Keratinocyte (primary cell): ENCODE measurements at regions not wholly inside any gene's neighbourhood (a gene's known extent, or its start where the extent isn't known, plus 50 kb on each side); places are given as distances from the start of the nearest gene placed in this dataset.

Experiments used
- DNase-seq: peaks from one replicate; pipeline ENCODE4 v3.0.0-alpha.2; 2011; ENCODE audit warnings: low read depth, missing footprints, low spot score
- FAIRE-seq: peaks from 2 replicates; lab custom pipeline; 2011; peaks lifted over from hg19 to GRCh38; lab: Jason Lieb, UNC
- H2AFZ ChIP-seq: 2 replicates; pipeline ENCODE4 v1.6.0; 2012; ENCODE audit warnings: low read length, control low read depth, inconsistent platforms; ENCODE audit not compliant: control insufficient read depth
- H3K27ac ChIP-seq: 2 replicates; pipeline ENCODE4 v1.5.1; 2011; ENCODE audit warnings: low read length; ENCODE audit not compliant: control insufficient read depth, insufficient read depth
- H3K27me3 ChIP-seq: 3 replicates; pipeline ENCODE4 v1.6.0; 2011; ENCODE audit warnings: low read length; ENCODE audit not compliant: control insufficient read depth, insufficient read depth; ENCODE audit errors: extremely low read depth
- H3K36me3 ChIP-seq, 2 experiments: 2 replicates in 1 of 2; 3 replicates in 1 of 2; pipeline ENCODE4 v1.5.1; 2011; ENCODE audit warnings: low read length in 2 of 2, mild to moderate bottlenecking in 1 of 2; ENCODE audit not compliant: control insufficient read depth in 2 of 2, insufficient read depth in 2 of 2; ENCODE audit errors: extremely low read depth in 1 of 2
- H3K4me1 ChIP-seq: 3 replicates; pipeline ENCODE4 v1.5.1; 2011; ENCODE audit warnings: low read length; ENCODE audit not compliant: control insufficient read depth, insufficient read depth; ENCODE audit errors: extremely low read depth
- H3K4me2 ChIP-seq: 3 replicates; pipeline ENCODE4 v1.6.0; 2011; ENCODE audit warnings: low read depth, low read length; ENCODE audit not compliant: control insufficient read depth, insufficient read depth; ENCODE audit errors: extremely low read depth
- H3K4me3 ChIP-seq, 3 experiments: fragments of 200-600 bp in 1 of 3; sonication (generic) in 1 of 3; 2 replicates in 2 of 3; 3 replicates in 1 of 3; pipeline ENCODE4 v1.5.1; 2011 to 2016; ENCODE audit warnings: low read length in 3 of 3, mild to moderate bottlenecking in 3 of 3, control low read depth in 2 of 3, inconsistent platforms in 1 of 3, low read depth in 1 of 3, mixed read lengths in 1 of 3, mixed run types in 1 of 3, moderate library complexity in 1 of 3; ENCODE audit not compliant: control insufficient read depth in 2 of 3, insufficient read depth in 2 of 3; ENCODE audit errors: extremely low read depth in 1 of 3
- H3K79me2 ChIP-seq: 2 replicates; pipeline ENCODE4 v1.6.0; 2012; ENCODE audit warnings: low read length; ENCODE audit not compliant: control insufficient read depth, insufficient read depth
- H3K9ac ChIP-seq: 3 replicates; pipeline ENCODE4 v1.6.0; 2011; ENCODE audit warnings: low read length; ENCODE audit not compliant: control insufficient read depth, insufficient read depth; ENCODE audit errors: extremely low read depth
- H3K9me1 ChIP-seq: 3 replicates; pipeline ENCODE4 v1.6.0; 2011; ENCODE audit warnings: low read length; ENCODE audit not compliant: control insufficient read depth, insufficient read depth; ENCODE audit errors: extremely low read depth
- H3K9me3 ChIP-seq: 2 replicates; pipeline ENCODE4 v1.5.1; 2012; ENCODE audit warnings: low read depth, low read length; ENCODE audit not compliant: control insufficient read depth
- H4K20me1 ChIP-seq: 3 replicates; pipeline ENCODE4 v1.6.0; 2011; ENCODE audit warnings: low read length; ENCODE audit not compliant: control insufficient read depth, insufficient read depth; ENCODE audit errors: extremely low read depth
- CTCF ChIP-seq, 3 experiments: IDR thresholded peaks in 1 of 3; conservative IDR thresholded peaks in 1 of 3; optimal IDR thresholded peaks in 1 of 3; 2 replicates in 2 of 3; 3 replicates in 1 of 3; pipeline versions ENCODE3 to v1.5.1; 2011; ENCODE audit warnings: low read length in 3 of 3, mild to moderate bottlenecking in 3 of 3, moderate library complexity in 2 of 3, control low read depth in 1 of 3, inconsistent platforms in 1 of 3; ENCODE audit not compliant: insufficient read depth in 2 of 3; ENCODE audit errors: extremely low read depth in 1 of 3
- EZH2 ChIP-seq: IDR thresholded peaks from one replicate; pipeline ENCODE4 v1.6.1; 2012; ENCODE audit warnings: inconsistent platforms, mild to moderate bottlenecking, low read length, moderate library complexity
- dilution Hi-C: fragments of 300-500 bp; cut with MboI; formaldehyde crosslinking; loops from one replicate; pipeline ENCODE4 v1.7.0; 2020; ENCODE audit warnings: low sequenced_read_pairs; ENCODE audit not compliant: extremely low pct_ligation_motif_present

GRCh38 chr12:22115711-22116110 is 69.7 kb downstream of the CMAS start:
- Histone ChIP-seq H3K4me1 (no peaks in the 10 kb centered on the region), H3K27me3 (no peaks in the 10 kb centered on the region), H3K4me3 (no peak overlapping the region), H3K79me2 (no peaks in the 10 kb centered on the region), H3K4me2 (no peak overlapping the region), H3K9ac (no peak overlapping the region), H3K36me3 (no peaks in the 10 kb centered on the region), H2AFZ (no peak overlapping the region), H3K27ac (no peak overlapping the region), H3K9me1 (no peaks in the 10 kb centered on the region), H3K9me3 (no peaks in the 10 kb centered on the region), H4K20me1 (no peaks in the 10 kb centered on the region)
- DNase-seq (no peak), FAIRE-seq (no peak)
- dilution Hi-C loops: no loop called here
- TF ChIP-seq EZH2 (no peak), CTCF (optimal IDR thresholded peaks at IDR 0.05 in 1 of 3, IDR thresholded peaks at IDR 0.05 in 1 of 3, conservative IDR thresholded peaks at IDR 0.05 in 1 of 3; ENCODE audit: extremely low read depth in 1 of 3, insufficient read depth in 2 of 3, low read length in 3 of 3) (no peak)

- dilution Hi-C loops: no loop called here
- H3K27me3 ChIP-seq: no peaks in the 10 kb centered on the region
- TF ChIP-seq CTCF (optimal IDR thresholded peaks at IDR 0.05 in 1 of 3, IDR thresholded peaks at IDR 0.05 in 1 of 3, conservative IDR thresholded peaks at IDR 0.05 in 1 of 3; ENCODE audit: extremely low read depth in 1 of 3, insufficient read depth in 2 of 3, low read length in 3 of 3) (no peak), EZH2 (no peak)
- DNase-seq (no peak), FAIRE-seq (no peak)
- H3K9ac ChIP-seq: no peak overlapping the region
- H3K4me3 ChIP-seq: no peak overlapping the region
- H3K4me2 ChIP-seq: no peak overlapping the region
- H3K79me2 ChIP-seq: no peaks in the 10 kb centered on the region
- no peaks in the 10 kb centered on the region for H3K9me1 ChIP-seq
- no peaks in the 10 kb centered on the region for H3K36me3 ChIP-seq
- no peaks in the 10 kb centered on the region for H3K4me1 ChIP-seq
- H3K9me3 ChIP-seq: no peaks in the 10 kb centered on the region
- no peak overlapping the region for H3K27ac ChIP-seq
- no peaks in the 10 kb centered on the region for H4K20me1 ChIP-seq
- no peak overlapping the region for H2AFZ ChIP-seq
These were observed 70.4 kb downstream of the CMAS start for GRCh38 chr12:22116376-22116775.
